Choroid plexus epithelial cell (primary cell): ENCODE measurements at regions not wholly inside any gene's neighbourhood (a gene's known extent, or its start where the extent isn't known, plus 50 kb on each side); places are given as distances from the start of the nearest gene placed in this dataset.

Experiments used
- DNase-seq: peaks from one replicate; pipeline ENCODE4 v3.0.0-alpha.2; 2010; ENCODE audit warnings: low read depth
- H3K4me3 ChIP-seq: 2 replicates; pipeline ENCODE4 v1.5.1; 2011; ENCODE audit warnings: low read depth, mild to moderate bottlenecking, control low read depth, low read length, moderate library complexity
- TF ChIP-seq, protein P1 (sequence below): conservative IDR thresholded peaks from 2 replicates; pipeline ENCODE4 v1.5.1; 2011; ENCODE audit warnings: low read depth, mild to moderate bottlenecking, control low read depth, inconsistent platforms, low read length, moderate library complexity

DNA sequence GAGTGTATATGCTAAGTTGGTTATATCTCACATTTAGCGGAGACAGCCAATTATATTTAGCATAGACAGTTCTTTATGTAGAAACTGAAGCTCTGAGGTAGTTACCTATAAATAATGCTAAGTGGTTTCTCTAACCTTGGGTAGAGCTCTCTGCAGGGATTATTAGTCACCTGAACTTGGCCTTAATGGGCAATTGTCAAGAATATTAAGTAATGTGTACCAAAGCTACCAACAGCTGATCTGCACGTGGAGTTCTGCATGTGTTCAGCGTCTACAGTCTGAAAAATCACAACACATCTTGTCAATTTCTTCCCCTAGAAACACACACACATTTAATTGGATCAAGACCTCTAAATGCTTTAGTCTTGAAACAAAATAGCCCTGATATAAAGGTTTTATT is 740.6 kb upstream of the FAM241A start:
- no peak overlapping the region for H3K4me3 ChIP-seq
- TF ChIP-seq, protein P1, sequence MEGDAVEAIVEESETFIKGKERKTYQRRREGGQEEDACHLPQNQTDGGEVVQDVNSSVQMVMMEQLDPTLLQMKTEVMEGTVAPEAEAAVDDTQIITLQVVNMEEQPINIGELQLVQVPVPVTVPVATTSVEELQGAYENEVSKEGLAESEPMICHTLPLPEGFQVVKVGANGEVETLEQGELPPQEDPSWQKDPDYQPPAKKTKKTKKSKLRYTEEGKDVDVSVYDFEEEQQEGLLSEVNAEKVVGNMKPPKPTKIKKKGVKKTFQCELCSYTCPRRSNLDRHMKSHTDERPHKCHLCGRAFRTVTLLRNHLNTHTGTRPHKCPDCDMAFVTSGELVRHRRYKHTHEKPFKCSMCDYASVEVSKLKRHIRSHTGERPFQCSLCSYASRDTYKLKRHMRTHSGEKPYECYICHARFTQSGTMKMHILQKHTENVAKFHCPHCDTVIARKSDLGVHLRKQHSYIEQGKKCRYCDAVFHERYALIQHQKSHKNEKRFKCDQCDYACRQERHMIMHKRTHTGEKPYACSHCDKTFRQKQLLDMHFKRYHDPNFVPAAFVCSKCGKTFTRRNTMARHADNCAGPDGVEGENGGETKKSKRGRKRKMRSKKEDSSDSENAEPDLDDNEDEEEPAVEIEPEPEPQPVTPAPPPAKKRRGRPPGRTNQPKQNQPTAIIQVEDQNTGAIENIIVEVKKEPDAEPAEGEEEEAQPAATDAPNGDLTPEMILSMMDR = no peak
- no peak for DNase-seq

DNA sequence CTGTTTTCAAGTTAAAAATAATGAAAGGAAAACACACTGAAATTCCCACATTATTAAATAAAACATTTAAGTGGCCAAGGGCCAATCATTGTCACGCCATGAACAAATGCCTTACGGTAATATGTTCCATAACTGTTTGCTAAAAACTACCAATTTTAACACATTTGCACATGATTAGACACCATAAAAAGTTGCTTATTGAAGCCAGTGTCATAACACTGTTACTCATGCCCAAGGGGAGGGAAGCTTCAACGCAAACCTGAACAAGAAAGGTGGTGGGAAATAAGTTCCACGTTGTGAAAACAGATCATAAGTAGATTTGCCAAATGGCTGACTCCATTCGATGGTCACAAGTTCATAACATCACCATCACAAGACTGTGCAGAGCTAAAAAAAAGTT is 739.3 kb upstream of the FAM241A start:
- TF ChIP-seq, protein P1 = no peak
- no peak overlapping the region for H3K4me3 ChIP-seq
- no peak for DNase-seq

DNA sequence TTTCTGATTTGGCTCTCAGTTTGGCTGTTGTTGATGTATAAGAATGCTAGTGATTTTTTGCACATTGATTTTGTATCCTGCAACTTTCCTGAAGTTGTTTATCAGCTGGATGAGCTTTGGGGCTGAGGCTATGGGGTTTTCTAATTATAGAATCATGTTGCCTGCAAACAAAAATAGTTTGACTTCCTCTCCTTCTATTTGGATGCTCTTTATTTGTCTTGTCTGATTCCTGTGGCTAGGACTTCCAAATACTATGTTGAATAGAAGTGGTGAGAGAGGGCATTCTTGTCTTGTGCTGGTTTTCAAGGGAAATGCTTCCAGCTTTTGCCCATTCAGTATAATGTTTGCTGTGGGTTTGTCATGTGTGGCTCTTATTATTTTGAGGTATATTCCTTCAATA is 734.7 kb upstream of the FAM241A start:
- H3K4me3 ChIP-seq = no peak overlapping the region
- TF ChIP-seq, protein P1 = no peak
- no peak for DNase-seq

DNA sequence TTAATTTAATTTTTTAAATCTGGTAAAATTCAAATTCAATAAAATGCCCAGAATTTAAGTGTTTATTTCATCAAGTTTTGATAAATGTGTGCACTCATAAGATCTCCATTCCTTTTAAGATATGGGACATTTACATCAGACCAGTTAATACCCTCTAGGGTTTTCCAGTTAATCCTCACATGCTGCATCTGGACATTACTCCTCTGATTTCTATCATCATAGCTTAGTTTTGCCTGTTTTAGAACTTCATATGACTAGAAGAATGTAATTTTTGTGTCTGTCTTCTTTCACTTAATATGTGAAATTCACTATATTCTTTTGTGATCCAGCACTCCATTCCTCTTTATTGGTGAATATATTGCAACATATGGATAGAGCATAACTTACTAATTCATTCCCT is 727.7 kb upstream of the FAM241A start:
- no peak overlapping the region for H3K4me3 ChIP-seq
- TF ChIP-seq, protein P1 = no peak
- no peak for DNase-seq

DNA sequence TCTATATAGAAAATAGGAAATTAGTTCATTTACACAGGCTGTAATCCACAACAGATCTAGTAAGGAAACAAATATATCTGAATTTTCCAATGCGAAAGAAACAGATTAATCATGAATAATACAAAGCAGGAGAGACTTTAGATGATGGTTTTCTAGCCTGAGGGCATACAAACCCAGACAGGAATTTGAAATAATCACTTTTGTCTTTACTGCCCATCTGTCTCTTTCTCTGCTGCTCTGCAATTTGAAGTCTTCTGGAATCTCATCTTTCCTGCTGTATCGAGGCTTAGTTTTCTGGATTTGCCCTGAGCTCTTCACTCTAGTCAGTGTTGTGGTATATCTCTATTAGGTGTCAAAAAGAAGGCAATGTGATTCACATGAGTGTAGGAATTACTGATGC is 711.8 kb upstream of the FAM241A start:
- TF ChIP-seq, protein P1 = no peak
- H3K4me3 ChIP-seq = no peak overlapping the region
- no peak for DNase-seq

DNA sequence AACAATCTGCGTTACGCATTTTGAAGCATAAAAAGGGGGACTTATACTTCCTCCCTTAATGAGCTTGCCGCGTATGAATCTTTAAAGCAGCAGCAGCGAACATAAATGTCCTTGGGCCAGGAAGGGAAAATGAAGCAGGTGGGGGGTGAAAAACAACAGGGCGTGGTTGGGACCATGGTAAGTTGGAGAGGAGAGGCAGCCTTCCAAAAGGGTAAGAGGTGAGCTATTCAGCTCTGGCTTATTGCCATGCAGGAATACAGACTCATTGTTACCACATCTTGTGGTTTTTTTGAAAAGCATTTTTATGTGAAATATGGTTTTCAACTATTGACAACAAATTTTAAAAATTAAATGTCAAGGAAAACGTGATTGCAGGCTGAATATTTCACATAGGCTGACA is 710.7 kb upstream of the FAM241A start:
- TF ChIP-seq, protein P1 = no peak
- DNase-seq = peak; percentile 12
- no peak overlapping the region for H3K4me3 ChIP-seq

DNA sequence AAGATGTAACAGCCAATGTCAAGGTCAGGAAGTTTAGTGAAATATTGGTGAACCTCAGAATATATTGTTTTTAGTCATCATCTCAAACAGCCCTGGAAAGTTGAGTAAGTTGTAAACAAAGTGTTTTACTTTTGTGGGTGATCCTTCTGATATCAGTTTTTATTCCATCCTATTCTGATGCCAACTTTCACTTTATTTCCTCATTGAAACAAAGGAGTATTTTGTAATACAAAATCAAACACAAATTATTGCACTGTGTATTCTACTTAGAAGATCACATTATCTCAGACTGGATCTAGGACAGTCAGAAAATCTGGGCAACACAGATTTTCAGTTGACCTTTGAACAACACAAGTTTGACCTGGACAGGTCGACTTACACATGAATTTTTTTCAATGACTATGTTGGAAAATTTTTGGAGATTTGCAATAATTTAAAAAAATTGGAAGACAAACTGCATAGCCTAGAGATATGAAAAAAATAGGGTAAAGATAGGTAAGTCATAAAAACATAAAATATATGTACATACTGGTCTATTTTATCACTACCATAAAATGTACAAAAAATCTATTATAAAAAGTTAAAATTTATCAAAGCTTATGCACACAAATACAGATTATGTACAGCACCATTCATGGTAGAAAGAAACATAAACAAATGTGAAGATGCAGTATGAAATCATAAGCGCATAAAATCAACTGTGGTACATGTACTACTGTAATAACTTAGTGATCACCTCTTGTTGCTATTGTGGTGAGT is 709.1 kb upstream of the FAM241A start:
- no peak overlapping the region for H3K4me3 ChIP-seq
- DNase-seq = no peak
- TF ChIP-seq, protein P1 = no peak
